ENCODE measurements at regions not wholly inside any gene's neighbourhood (a gene's known extent, or its start where the extent isn't known, plus 50 kb on each side); places are given as distances from the start of the nearest gene placed in this dataset.

- Histone ChIP-seq H3K4me3 (no peak overlapping the region), H3K27ac (no peak overlapping the region)
Measured at GRCh38 chr6:134866563-134866962, 83.3 kb downstream of the ALDH8A1 start.

DNA sequence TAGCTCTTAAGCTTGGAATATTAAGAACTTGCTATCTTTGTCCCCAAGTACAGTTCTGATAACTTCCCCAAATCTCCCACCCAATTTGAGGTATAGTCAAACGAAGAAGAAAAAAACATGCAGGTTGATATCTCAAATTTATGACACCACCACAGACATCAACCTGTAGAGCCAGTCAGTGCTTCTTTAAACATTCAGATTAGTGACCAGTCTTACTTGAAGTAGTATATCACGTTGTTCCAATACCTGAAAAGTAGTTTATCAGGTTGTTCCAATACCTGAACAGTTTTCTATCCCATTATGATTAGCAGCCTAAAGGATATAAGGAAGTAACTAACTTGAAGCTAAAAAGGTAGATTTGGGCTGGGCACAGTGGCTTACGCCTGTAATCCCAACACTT, 85.3 kb downstream of the ALDH8A1 start:
- Histone ChIP-seq H3K27ac (no peak overlapping the region), H3K4me3 (no peak overlapping the region)

GRCh38 chr6:134863763-134864510, 86.0 kb downstream of the ALDH8A1 start:
- no peak overlapping the region for H3K27ac ChIP-seq
- no peak overlapping the region for H3K4me3 ChIP-seq

DNA sequence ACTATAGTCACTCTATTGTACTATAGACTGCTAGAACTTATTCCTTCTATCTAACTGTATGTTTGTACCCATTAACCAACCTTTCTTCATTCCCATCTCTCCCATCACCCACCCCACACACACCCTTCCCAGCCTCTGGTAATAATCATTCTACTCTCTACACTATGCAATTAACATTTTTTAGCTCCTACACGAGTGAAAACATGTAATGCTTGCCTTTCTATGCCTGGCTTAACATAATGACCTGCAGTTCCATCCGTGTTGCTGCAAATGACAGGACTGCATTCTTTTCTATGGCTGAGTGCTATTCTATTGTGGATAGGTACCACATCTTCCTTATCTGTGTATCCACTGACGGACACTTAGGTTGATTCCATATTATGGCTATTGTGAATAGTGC, 95.5 kb downstream of the ALDH8A1 start:
- Histone ChIP-seq H3K4me3 (no peak overlapping the region), H3K27ac (no peak overlapping the region)

GRCh38 chr6:134853111-134854055, 96.5 kb downstream of the ALDH8A1 start:
- Histone ChIP-seq H3K27ac (peak overlapping the region in 1 of 21 experiments; percentile 10), H3K4me3 (no peak overlapping the region)

GRCh38 chr6:134851548-134851947, 98.4 kb downstream of the ALDH8A1 start:
- Histone ChIP-seq H3K4me3 (no peak overlapping the region), H3K27ac (no peak overlapping the region)

DNA sequence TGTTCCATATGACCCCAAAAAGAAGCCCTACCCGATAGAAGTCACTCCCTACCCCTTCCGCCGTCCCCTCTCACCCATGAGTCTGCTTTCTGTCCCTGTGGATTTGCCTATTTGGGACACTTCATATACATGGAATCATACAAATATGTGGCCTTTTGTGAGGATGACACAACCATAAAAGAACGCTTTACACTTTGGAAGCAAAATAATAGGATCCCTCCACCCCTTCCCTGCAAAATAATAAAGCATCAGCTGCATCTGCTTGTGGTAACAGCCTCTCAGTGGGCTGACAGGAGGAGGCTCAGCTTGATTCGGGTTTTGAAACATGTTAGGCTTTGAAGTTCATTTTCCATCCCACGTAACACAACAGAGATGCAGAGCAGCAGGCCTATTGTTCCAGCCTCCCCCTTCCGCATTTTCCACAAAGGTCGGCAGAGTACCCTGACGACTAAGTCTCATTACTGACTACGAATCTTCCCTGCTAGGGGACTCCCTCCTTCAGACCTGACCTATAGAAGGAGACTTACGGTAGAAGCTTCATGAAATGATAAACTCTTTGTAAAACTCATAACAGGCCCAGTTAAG, 99.1 kb downstream of the ALDH8A1 start:
- H3K27ac ChIP-seq: no peak overlapping the region
- no peak overlapping the region for H3K4me3 ChIP-seq

DNA sequence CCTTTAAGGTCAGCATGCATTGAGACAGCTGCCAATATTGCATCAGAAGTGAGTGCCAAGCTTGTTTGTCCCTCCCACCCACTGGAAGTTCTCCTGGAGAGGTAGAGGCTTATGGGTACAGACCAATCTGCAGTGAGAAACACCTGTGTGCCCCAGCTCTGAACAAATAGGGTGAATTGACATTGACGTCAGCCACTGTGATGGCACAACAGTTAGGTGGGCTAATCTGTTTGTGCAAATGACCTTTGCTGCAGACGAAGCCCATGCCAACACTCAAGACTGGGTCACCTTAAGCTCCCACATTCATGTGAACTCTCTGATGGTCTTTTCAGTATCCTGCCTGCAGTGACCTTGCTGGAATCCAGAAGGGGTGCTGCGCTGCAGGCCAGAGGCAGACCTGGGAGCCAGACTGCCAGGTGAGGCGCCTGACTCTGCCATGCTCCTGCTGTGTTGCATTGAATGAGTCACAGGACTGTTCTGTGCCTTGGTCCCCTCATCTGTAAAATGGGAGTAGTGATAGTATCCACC, 99.9 kb downstream of the ALDH8A1 start:
- no peak overlapping the region for H3K27ac ChIP-seq
- H3K4me3 ChIP-seq: no peak overlapping the region

GRCh38 chr6:134848076-134848475, 101.8 kb downstream of the ALDH8A1 start:
- no peak overlapping the region for H3K27ac ChIP-seq
- H3K4me3 ChIP-seq: no peak overlapping the region

GRCh38 chr6:134846865-134847264, 103.0 kb downstream of the ALDH8A1 start:
- H3K4me3 ChIP-seq: no peak overlapping the region
- H3K27ac ChIP-seq: no peak overlapping the region

DNA sequence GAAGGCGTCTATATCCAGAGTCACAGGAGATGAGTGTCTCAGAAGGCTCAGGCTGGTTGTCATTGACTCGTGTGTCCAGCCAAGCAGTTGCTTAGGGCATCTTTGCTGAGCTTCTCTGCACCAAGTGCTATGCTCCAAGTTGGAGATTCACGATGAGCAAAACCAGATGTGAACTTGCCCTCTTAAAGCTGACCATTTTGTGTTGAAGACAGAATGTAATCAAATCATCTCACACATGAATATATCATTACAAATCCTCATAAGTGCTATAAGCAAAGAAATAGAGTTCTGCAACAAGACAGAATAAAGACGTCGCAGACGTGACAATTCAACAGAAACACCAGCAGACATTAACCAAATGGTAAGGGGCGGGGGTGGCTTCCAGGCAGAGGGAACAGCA, 103.9 kb downstream of the ALDH8A1 start:
- H3K27ac ChIP-seq: no peak overlapping the region
- H3K4me3 ChIP-seq: no peak overlapping the region

GRCh38 chr6:134844120-134844519, 105.8 kb downstream of the ALDH8A1 start:
- no peak overlapping the region for H3K4me3 ChIP-seq
- H3K27ac ChIP-seq: no peak overlapping the region

DNA sequence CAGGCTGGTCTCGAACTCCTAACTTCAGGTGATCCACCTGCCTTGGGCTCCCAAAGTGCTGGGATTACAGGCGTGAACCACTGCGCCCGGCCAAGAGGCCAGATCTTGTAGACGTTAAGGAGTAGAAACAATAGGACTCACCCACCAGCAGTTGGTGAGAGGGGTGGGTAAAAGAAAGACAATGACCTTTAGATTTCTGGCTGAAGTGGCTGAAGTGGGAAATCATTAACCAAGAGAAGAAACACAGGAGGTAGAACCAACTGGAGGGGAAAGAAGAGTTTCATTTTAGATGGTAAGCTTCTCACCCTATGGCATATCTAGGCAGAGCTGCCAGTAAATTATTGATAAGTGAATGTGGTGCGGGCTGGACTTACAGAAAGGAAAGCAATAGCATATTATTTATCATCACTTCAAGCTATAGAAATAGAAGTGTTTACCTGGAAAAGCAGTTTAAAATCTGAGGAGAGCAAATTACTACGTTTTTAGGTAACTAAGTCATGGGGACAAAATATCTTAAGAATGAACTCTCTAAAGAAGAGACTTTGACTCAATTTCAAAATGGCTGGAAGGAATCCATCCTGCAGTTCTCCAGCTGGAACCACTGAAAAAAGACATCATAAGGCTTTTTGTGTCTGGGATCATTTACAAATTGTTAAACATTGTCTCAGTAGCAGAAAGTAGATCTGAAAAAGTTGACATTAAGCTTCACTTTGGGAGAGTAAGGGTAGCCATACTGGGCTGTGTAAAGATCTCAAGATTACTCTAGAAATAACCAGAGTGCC, 109.6 kb downstream of the ALDH8A1 start:
- Histone ChIP-seq H3K4me3 (no peak overlapping the region), H3K27ac (no peak overlapping the region)

GRCh38 chr6:134835993-134836392, 113.9 kb downstream of the ALDH8A1 start:
- H3K4me3 ChIP-seq: no peak overlapping the region
- no peak overlapping the region for H3K27ac ChIP-seq

GRCh38 chr6:134830940-134831339, 119.0 kb downstream of the ALDH8A1 start:
- no peak overlapping the region for H3K27ac ChIP-seq
- H3K4me3 ChIP-seq: no peak overlapping the region

- Histone ChIP-seq H3K27ac (peak overlapping the region in 1 of 21 experiments; percentile 23), H3K4me3 (no peak overlapping the region)
Measured at GRCh38 chr6:134830194-134830593, 119.7 kb downstream of the ALDH8A1 start.

DNA sequence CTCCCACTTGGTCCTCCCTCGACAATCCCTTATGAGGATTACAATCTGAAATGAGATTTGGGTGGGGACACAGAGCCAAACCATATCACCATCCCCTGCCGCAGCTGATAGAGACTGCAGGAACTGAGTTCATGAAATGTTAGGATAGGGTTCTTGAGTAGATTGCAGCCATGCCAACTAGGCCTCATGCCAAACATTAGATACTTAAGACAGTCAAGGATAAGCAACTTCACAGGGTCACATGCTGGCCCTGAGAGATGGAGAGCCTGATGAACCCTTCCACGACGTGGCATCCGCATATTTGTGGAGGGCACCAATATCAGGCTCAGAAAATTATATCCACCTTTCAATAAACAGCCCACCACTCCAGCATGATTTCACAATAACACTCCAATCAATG, 121.3 kb downstream of the ALDH8A1 start:
- Histone ChIP-seq H3K4me3 (no peak overlapping the region), H3K27ac (no peak overlapping the region)

GRCh38 chr6:134826889-134827737, 122.8 kb downstream of the ALDH8A1 start:
- H3K27ac ChIP-seq: peak overlapping the region in 9 of 21 experiments; percentile 6 to 65 (median 40)
- H3K4me3 ChIP-seq: no peak overlapping the region

- H3K4me3 ChIP-seq: no peak overlapping the region
Measured at GRCh38 chr6:134823710-134824034, 126.2 kb downstream of the ALDH8A1 start.

More at GRCh38 chr6:134823710-134824034, 126.2 kb downstream of the ALDH8A1 start:
- H3K27ac ChIP-seq: peak overlapping the region in 4 of 21 experiments; percentile 8 to 62 (median 47)
